Lung (tissue), 11 donors: ENCODE measurements at regions not wholly inside any gene's neighbourhood (a gene's known extent, or its start where the extent isn't known, plus 50 kb on each side); places are given as distances from the start of the nearest gene placed in this dataset.

Source experiments
- ATAC-seq: fragments of 200-7000 bp; cut with Tn5 transposase; one replicate; pipeline ENCODE4 v1.9.1; 2020; ENCODE audit warnings: moderate number of reproducible peaks; ENCODE audit not compliant: insufficient read depth, low FRiP score
- DNase-seq, 3 donors: peaks; one replicate each; pipeline ENCODE4 v3.0.0-alpha.2; 2013 to 2017
- H3K27ac ChIP-seq, 2 donors: one replicate each; pipeline ENCODE4 v1.5.1; 2013; ENCODE audit warnings: mild to moderate bottlenecking in 2 of 2, moderate library complexity in 2 of 2, control low read depth in 1 of 2, inconsistent platforms in 1 of 2, low read depth in 1 of 2, low read length in 1 of 2
- H3K27me3 ChIP-seq, 3 donors: one replicate each; pipeline ENCODE4 v1.5.1; 2013; ENCODE audit warnings: low read length in 2 of 3; ENCODE audit not compliant: control insufficient read depth in 3 of 3, insufficient read depth in 3 of 3
- H3K36me3 ChIP-seq, 4 donors: one replicate each; pipeline ENCODE4 v1.5.1; 2013; ENCODE audit warnings: low read length in 4 of 4, mild to moderate bottlenecking in 1 of 4, moderate library complexity in 1 of 4; ENCODE audit not compliant: control insufficient read depth in 4 of 4, insufficient read depth in 4 of 4
- H3K4me1 ChIP-seq, 5 donors: one replicate each; pipeline ENCODE4 v1.5.1; 2013; ENCODE audit warnings: low read length in 5 of 5, mild to moderate bottlenecking in 2 of 5, moderate library complexity in 1 of 5; ENCODE audit not compliant: control insufficient read depth in 5 of 5, insufficient read depth in 5 of 5
- H3K4me3 ChIP-seq: one replicate; pipeline ENCODE4 v1.5.1; 2013; ENCODE audit warnings: mild to moderate bottlenecking, control low read depth, moderate library complexity
- H3K9ac ChIP-seq, 2 donors: one replicate each; pipeline ENCODE4 v1.5.1; 2013; ENCODE audit warnings: low read length in 2 of 2, control low read depth in 1 of 2; ENCODE audit not compliant: insufficient read depth in 1 of 2
- H3K9me3 ChIP-seq, 4 donors: one replicate each; pipeline ENCODE4 v1.5.1; 2013; ENCODE audit warnings: low read length in 3 of 4, mild to moderate bottlenecking in 1 of 4, moderate library complexity in 1 of 4; ENCODE audit not compliant: control insufficient read depth in 4 of 4, insufficient read depth in 3 of 4
- CTCF ChIP-seq: IDR thresholded peaks from 2 replicates; pipeline ENCODE4 v1.5.1; 2012; ENCODE audit warnings: mild to moderate bottlenecking; ENCODE audit errors: control extremely low read depth, extremely low read depth
- WGBS, 2 donors: extraction: QIAGEN DNeasy Blood & Tissue Kit; methylation state at CpG; one replicate each; pipeline ENCODE4 v1.1.7; 2013; 5-methylcytosine and 5-hydroxymethylcytosine counted together
- donor health status: control.
- donor health status: control.
- donor health status: Bipolar disorder and iron deficiency.
- donor health status: healthy.
- donor health status: DM: yes; HTN: yes; CAD: no.

DNA sequence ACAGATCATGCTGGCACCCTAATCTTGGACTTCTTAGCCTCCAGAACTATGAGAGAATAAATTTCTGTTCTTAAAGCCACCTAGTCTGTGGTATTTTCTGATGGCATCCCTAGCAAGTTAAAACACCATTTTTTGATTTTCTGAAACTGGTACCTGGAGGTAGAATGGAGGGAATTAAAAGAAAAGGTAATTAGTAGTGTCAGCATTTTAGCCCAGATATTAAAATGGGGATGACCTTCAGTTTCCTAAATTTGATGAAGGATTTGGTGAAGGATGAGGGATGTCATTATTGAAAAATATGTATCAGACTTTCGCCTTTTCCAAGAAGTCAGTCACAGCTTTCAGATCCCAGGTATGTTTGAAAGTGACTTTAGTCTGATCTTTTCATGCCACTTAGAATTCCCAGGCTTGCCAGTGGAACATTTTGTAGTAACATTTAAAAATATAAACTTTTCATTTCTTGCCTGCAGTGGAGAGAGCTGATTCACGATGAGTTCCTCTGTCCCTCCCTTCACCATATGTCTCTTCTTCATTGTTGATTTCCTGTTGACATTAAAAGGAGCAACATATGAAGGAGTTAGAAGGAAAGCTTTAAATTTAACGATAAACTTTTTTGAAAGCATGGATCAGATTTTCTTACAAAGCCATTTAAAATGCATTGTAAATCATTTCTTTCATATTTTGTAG, 169.4 kb downstream of the SLIT2 start:
- no peaks in the 10 kb centered on the region for H3K27me3 ChIP-seq
- no peak overlapping the region for H3K27ac ChIP-seq
- peaks cover 0 to 46% (median 0%) of the 10 kb centered on the region in 5 donors for H3K4me1 ChIP-seq
- 72 to 81% methylated on average over 3 of the region's 3 CpGs for WGBS, 2 donors
- H3K9me3 ChIP-seq = no peaks in the 10 kb centered on the region
- H3K4me3 ChIP-seq = no peak overlapping the region
- TF ChIP-seq CTCF = no peak
- H3K9ac ChIP-seq = no peak overlapping the region
- H3K36me3 ChIP-seq = no peaks in the 10 kb centered on the region
- ATAC-seq (no peak), DNase-seq (peak in 1 of 3 donors; percentile 29)

DNA sequence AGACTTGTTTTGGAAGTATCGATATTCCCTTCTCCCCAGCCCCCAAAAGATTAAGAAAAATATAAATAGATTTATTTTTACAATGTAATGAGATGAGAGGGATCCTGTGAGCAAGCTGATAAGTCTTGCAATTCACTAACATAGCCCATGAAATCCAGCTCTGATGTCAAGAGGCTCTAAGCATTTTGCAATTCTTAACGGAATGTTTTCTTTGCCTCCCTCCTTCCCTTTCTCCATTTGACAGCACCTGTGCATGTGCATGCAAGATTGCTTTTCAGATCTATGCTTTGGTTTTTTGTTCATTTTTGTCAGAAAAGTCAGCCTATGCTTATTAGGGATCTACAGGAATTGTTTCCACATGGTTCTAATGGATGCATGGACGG, 169.9 kb downstream of the SLIT2 start:
- H3K9ac ChIP-seq = no peak overlapping the region
- no peaks in the 10 kb centered on the region for H3K9me3 ChIP-seq
- H3K4me3 ChIP-seq = no peak overlapping the region
- no peak overlapping the region for H3K27ac ChIP-seq
- DNase-seq = peak in 1 of 3 donors; percentile 32
- WGBS, 2 donors = 68 to 70% methylated on average over 3 of the region's 3 CpGs
- no peak for ATAC-seq
- no peak for TF ChIP-seq CTCF
- H3K36me3 ChIP-seq = no peaks in the 10 kb centered on the region
- no peaks in the 10 kb centered on the region for H3K27me3 ChIP-seq
- peaks cover 0 to 46% (median 0%) of the 10 kb centered on the region in 5 donors for H3K4me1 ChIP-seq

DNA sequence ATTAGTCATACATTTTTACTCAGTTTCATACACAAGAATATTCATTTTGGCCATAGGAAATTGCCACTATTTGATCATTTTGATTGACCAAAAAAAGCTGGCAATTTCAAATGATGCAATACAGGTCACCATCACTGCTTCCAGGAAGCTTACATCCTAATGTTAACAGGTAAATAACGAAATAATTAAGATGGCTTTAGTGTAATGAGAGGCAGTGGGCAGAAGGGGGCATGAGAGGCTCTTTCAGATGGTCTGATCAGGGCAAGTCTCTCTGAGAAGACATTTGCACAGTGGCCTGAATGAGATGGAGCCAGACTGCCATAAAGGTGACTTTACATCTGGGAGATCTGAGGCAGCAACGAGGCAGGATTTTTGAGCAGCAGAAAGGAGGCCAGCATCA, 170.7 kb downstream of the SLIT2 start:
- ATAC-seq (peak; percentile 73), DNase-seq (peak; percentile 38 to 60 (median 58))
- no peaks in the 10 kb centered on the region for H3K36me3 ChIP-seq
- H3K27me3 ChIP-seq = no peaks in the 10 kb centered on the region
- H3K9ac ChIP-seq = no peak overlapping the region
- H3K4me3 ChIP-seq = no peak overlapping the region
- H3K27ac ChIP-seq = no peak overlapping the region
- peaks cover 0 to 46% (median 0%) of the 10 kb centered on the region in 5 donors for H3K4me1 ChIP-seq
- TF ChIP-seq CTCF = peak; percentile 23
- WGBS, 2 donors = 17 to 27% methylated on average over 2 of the region's 2 CpGs
- no peaks in the 10 kb centered on the region for H3K9me3 ChIP-seq

DNA sequence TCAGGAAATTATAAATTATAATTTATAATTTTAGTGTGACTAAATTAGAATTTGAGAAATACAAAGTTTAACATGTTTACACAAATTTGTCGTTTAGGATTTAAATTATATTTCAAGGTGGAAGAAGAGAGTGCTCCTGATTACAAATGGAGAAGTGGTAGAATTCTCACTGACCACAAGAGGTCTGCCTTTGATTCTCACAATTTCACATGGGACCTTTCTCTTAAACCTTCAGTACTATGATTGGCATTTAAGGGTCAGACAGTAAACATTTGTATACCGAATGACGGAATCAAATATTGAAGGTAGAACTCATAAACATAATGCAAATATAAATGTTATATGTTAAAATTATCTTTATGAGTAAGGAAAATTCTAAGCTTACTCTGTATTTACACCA, 171.7 kb downstream of the SLIT2 start:
- DNase-seq (no peak), ATAC-seq (no peak)
- TF ChIP-seq CTCF = no peak
- Histone ChIP-seq H3K9me3 (no peaks in the 10 kb centered on the region), H3K4me1 (peaks cover 0 to 42% (median 0%) of the 10 kb centered on the region in 5 donors), H3K36me3 (no peaks in the 10 kb centered on the region), H3K27me3 (no peaks in the 10 kb centered on the region), H3K27ac (no peak overlapping the region), H3K4me3 (no peak overlapping the region), H3K9ac (no peak overlapping the region)
- 92 to 93% methylated on average over 3 of the region's 3 CpGs for WGBS, 2 donors
